Esophagus mucosa (tissue), 1 donor: ENCODE measurements at regions not wholly inside any gene's neighbourhood (a gene's known extent, or its start where the extent isn't known, plus 50 kb on each side); places are given as distances from the start of the nearest gene placed in this dataset.

ENCODE experiments used
- ATAC-seq: fragments of 200-7000 bp; cut with Tn5 transposase; one replicate; pipeline ENCODE4 v1.9.1; 2020
- donor health status: DM: yes; HTN: yes; CAD: no.

DNA sequence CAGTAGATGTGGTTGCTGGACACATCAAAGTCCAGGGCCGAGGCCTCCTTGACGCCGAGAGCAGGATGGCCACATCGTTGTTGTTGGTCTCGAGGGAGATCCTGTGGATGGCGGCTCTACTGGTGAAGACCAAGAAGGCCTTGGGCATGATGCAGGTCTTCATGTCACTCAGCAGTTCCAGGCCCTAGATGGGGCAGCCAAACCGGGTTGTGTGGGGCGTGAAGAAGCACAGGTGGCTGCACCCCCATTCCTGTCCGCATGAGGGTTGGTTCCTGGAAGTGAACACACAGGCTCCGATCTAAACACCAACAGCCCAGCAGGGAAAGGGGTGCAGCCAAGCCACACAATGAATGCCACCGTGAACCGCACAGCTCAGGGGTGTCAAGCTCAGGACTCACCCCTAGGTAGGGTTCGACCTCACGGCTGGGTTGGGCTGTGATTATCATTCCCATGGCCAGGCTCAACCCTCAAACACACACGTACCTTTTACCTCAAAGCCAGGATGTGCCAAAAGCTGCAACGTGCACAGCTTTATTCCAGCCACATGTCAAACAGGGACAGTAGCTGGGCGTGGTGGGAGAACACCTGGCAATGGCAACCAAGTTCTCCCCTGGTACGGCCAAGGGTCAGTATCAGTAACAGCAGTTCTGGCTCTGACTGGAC, 132.3 kb downstream of the CRYBB2 start:
- ATAC-seq: no peak

DNA sequence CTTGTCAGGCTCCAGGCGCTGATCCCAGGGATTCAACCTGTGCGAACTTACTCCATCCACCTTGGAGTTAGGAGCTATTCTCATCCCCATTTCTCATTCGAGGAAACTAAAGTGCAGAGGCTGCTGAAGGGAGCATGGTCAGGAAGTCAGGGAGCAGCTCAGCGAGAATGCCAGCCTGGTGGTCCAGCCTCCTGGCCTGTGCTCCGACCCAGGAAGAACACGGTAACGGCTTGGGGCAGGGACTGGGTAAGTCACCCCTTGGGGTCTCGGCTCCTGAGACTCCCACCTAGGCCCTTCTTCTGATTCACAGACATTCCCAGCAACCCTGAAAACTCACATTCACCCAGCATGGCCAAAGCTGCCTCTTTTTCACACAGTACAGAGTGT, 132.8 kb downstream of the CRYBB2 start:
- no peak for ATAC-seq

DNA sequence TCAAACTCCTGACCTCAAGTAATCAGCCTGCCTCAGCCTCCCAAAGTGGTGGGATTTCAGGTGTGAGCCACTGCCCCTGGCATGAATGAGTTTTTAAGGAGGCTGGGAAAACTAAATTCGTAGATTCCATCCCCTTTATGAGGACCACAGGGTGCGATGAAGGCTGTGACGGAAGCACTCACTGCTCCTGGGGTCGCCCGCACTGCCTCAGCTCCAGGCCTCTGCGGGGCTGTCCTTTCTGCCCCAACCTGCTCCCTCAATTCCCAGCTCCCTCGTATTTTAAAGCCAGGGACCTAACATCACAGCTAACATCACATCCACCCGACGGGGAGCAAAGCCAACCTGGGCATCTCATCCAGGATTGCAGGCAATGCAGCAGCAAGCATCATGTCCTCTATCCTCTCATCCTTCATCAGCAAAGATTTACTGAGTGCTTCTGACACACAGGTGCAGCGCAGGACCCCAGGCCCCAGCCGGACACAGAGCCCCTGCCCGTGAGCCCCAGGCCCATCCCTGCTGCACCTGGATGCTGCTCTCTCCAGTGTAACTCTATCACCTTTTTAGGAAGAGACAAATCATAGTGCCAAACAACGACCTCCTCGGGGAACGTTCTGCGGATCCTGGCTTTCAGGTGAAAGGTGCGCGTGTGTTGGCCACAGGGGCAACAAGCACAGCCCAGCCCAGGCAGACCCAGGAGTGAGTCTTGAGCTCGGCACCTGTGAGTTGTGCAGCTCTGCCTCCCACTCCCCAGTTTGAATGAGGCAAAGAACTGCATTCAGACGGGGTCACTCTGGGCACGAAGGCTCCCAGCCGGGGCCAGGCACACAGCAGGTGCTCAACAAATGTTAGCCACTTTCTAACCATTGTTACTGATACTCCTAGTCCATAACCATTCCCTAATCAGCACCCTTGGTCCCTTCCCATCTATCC, 134.3 kb downstream of the CRYBB2 start:
- ATAC-seq: no peak

DNA sequence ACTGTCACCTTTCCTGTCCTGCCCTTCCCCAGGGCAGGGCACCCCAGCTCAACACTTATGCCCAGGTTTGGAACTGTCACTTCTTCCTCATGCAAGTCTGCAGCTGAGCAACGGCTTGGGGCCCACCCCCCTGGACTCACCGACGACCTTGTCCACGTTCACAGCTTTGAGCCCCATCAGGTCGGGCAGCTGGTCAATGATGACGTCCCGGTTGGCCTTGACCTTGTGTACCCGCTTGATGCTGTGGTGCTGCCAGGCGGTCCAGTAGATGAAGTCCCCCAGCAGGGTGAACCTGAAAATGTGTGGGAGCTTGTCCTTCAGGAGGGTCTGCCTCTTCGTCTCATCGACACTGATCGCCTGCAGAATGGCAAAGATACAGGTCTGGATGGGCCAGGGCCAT, 135.0 kb downstream of the CRYBB2 start:
- no peak for ATAC-seq

DNA sequence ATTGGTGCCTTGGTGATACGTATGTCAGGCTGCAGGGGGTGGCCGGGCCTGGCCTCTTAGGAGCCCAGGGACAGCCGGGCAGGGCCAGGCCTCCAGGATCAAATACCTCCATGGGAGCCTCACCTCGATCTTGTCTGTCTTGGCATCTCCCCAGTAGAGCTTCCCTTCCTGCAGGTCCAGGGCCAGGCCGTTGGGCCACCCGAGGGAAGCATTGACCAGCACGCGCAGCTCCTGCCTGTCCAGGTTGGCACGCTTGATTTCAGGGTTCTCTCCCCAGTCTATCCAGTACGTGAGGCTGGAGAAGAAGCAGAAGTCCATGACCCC, 137.7 kb downstream of the CRYBB2 start:
- ATAC-seq: no peak

DNA sequence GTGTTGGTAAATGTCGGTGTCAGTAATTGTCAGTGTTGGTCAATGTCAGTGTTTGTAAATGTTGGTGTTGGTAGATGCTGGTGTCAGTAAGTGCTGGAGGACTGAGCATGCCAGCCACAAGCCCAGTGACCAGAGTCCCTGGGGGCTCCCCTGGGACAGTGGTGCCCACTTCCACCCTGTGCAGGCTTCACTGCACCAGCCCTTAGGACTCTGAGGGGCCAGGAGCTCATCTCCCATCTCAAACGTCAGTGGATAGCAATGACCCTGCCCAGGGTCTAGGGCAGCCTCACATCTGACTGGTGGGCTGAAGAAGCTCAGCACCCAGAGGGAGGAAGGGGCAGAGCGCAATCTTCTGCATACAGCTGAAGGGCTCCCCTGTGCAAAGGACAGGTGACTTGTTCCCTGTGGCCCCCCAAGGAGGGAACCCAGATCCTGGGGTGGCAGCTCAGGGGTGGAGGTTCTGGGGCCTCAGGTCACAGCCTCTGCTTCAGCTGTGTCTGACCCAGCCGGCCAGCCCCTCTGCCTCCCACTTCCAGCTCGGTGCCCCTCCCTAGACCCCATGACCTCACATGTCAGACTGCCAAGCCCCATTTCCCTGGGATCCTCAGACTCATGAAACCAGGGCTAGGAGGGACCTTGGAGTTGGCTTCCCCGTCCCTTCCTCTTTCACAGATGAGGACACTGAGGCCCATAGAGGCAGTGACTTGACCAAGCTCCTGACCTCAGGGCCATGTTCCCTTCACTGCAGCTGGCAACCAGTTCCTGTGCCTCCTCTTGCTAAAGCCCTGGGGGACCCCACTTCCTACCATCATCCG, 138.4 kb downstream of the CRYBB2 start:
- ATAC-seq: no peak

DNA sequence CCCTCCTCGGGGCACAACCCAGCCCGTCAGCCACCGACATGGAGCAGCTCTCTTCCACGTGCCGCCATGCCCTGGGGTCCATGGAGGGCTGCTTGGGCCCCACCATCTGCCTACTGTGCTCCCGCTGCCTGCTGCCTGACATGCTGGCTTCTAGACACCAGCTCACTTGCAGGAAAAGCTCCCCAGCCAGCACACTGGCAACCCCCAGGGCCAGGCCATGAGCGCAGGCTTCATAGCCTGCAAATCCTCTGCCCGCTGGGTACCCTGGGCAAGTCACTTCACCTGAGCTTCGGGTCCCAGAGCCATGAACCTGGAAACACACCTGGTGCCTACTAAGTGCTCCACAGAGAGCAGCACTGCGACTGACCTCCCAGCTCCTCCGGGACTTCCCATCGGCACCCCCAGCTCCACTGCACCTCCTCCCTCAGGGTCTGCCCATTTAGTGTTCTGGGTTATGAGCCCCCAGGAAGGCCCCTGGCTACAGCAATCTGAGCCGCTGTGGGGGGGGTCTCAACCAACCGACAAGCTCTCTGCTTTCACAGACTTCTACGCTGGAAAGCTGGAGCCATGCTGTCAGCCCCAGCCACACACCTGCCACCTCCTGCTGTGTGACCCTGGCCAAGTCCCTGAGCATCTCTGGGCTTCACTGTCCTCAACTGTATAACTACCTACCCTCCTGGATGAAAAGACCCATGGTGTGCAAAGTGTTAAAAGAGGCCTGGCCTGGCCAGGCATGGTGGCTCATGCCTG, 139.2 kb downstream of the CRYBB2 start:
- ATAC-seq: no peak

DNA sequence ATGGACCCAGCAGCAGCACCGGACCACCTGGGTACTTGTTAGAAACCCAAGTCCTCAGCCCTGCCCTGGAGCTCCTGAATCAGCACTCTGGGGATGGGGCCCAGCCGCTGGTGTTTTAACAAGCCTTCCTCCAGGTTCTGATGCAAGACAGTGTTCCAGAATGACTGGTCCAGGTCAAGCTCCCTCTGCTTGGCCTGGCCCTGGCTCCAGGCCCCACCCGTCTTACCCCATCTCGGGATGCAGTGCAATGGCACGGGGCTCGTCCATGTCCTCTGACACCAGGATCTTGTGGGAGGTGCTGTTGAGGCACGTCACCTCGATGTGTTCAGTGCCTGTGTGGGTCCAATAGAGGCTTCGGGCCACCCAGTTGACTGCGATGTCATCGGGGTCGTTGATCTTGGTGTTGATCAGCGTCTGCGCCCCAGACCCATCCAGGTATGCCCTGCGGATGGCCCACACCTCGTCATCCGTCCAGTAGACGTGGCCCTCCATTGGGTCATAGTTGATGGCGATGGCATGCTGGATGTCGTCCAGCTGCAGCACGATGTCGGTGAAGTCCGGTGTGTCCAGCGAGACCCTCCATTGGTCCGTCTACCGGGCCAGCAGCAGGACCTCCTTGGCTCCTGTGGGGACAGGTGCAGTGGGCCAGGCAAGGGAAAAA, 140.3 kb downstream of the CRYBB2 start:
- ATAC-seq: no peak

DNA sequence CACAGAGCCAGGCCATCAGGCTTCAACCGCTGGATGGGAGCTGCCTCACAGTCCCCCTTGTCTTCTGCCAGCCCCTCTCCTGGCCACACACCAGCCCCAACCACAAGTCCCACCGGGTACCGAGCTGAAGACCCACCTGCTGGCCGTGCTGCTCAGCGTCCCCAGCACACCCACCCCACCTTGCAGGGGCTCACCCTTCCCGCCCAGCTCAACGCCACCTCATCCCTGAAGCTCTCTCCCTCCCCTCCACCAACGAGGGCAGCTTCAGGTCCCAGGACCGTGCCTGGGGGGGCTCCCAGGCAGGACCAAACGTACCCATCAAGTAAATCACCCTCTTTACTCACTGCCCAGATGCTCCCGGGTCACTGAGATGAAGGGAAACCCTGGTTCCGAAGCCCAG, 141.0 kb downstream of the CRYBB2 start:
- no peak for ATAC-seq

DNA sequence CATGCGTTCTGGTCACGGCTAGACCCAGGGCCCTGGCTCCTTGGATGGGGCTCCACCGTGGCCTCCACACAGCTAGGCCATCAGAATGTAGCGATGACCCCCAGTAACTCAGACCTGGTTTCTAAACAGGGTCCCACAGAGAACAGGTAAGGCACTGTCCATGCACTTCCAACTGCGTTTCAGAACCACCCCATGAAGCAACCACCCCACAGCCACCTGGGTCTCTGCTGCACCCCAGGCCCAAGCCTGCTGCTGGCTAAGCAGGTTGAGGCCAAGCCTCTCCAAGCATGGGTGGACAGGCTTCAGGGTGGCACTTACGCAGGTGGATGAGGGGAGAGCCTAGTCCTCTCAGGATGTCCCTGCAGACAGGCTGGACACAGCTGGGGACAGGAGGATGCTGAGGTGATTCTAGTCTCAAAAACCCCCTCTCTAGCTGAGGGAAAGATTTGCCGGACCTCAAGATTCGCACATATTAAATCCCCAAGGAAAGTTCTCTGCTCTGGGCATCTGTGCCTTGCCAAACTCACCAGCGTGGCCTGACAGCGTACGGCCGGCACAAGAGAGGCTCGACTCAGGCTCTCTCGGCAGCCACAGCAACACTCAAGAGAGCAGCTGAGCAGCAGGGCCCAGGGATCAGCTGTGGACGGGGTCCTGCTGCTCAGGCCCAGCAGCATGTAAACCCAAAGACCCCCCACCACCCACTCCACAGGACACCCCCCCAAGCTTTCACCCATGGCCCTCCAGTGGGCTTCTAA, 141.6 kb downstream of the CRYBB2 start:
- no peak for ATAC-seq

DNA sequence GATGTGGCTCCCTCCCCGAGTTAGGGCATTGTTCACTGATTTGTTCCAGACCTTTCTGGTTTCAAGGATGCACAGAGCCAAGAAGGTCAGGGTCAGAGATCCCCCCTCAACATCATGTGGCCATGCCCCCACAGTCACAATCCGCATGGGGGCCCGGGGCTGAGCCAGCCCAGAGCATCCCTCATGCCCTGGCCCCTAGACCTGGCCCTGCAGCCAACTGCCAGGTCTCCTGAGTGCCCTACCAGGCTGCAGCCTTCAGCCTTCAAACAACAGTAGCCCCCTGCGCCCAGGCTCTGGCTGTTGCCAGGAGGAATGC, 142.4 kb downstream of the CRYBB2 start:
- no peak for ATAC-seq

DNA sequence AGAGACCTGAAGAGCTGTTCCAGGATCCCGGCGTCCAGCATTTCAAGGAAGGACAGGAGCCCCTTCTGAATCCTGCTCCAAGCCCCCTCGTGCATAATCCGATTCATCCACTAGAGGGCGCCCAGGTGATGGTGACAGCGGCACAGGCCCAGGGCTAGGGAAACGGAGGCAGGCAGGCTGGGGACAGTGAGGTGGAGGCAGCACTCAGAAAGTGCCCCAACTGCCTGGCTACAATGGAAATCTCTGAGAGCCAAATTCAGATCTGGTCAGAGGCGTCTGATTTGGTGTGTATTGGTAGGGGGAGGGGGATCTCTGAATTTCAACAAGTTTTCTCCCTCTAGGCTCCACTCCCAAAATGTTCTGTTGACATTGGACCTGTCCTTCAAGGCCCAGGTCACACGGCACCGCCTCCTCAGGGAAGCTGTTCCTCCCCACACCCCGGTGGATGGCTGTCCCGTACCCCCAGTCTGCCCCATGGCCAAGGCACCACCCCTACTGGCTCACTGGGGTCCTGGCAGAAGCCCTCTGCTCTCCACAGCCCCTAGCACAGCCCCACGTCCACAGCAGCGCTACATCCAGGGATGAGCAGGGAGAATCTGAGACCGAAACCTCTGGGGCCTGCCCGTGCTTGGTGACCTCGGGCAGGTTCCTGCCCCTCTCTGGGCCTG, 142.9 kb downstream of the CRYBB2 start:
- ATAC-seq: peak; percentile 49

DNA sequence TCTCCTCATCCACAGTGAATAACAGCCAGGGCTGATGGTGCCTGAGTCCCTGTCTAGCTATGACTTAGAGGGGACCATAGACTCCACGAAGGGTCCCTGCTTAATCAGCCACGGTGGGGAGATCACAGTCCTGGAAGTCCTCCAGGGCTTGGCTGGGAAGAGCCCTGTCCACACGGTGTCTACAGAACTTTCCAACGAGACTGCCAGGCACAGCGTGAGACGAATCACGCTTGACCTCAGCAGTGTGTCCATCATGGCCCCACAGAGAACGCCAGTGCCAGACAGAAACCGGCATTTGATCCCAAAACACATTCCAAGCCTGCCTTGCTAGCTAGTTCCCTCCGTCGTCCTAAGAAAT, 143.4 kb downstream of the CRYBB2 start:
- no peak for ATAC-seq

DNA sequence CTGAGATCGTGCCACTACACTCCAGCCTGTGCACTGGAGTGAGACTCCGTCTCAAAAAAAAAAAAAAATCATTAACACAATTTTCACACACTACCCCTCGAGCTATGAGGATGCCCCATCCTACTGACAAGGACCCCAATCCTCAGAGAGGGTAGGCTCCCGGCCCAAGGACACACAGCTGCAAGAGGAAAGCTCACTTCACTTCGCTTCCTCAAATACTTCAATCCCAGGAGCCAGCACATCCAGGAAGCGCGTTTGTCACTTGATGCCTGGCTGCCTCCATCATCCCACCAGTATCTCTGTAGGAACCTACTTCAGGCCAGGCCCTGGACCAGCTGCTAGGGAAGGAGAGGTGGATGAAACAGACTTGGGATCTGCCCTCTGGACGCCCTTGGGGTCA, 144.0 kb downstream of the CRYBB2 start:
- no peak for ATAC-seq

DNA sequence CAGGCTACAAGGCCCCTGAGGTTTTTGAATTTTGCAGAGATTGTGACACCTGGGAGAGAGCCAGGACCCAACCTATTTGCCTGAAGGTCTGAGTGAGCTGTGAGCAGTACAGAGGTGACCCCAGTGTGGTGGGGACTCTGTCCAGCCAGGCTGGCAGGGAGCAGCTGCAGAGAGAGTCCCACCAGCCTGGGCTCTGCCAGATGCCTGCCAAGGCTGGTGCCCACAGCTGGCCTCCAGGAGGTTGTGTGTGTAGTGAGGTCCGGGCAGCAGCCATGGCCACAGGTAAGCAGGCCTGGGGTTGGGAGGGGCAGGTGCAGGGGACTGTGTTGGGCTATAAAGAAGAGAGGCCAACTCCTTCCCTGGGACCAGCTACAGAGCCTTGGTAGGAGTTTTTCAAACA, 144.8 kb downstream of the CRYBB2 start:
- ATAC-seq: no peak

DNA sequence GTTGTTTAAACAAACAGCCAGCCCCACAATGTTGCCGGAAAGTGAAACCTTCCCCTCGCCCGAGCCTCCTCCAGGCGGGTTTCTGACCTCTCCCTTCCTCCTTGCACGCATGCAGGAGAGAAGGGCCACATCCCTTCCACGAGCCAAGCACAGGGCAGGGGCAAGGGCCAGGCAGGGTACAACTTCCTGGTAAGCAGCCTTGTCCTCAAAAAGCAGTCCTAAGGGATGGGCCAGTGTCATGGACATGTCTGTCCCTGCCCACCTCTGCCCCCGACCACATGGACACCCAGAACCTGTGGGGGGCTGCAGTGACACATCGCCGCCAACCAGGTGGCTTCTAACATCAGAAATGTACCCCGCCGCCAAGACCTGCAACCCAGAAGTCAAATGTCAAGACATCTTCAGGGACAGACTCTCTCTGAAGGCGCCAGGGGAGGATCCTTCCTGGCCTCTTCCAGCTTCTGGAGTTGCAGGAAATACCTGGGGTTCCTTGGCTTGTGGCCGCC, 145.3 kb downstream of the CRYBB2 start:
- no peak for ATAC-seq

DNA sequence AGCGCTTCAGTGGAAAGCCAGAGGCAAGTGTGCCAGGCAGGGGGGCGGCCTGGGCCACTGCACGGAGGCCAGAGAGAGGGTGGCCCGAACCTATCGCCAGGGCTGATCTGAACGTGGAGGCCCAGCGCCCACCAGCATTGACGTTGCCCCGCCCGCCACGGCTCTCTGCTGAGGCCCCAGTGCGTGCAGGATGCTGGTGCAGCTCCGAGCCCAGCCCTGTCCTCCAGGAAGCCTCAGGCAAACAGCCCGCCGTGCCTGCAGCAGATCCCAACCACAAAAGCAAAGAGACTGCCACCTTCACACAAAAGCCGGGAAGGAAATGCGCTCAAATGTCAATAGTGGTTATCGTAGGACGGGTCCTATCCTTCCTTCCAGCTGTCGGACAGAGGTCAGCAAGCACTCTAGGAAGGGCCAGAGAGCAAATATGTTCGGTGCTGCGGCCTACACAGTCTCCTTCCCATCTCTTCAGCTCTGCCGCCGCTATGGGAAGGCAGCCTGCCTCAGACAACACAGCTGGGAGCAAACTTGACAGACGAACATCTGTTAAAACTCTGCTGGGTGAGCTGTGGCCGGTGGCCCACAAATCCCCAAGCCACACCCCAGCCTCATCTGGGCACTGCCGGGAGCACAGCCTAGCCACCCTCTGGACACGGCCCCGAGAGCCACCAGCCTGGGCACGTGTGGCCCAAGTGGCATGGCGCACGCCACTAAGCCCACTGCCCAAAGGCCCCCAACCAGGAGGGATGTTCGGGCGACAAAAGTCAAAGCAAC, 146.2 kb downstream of the CRYBB2 start:
- no peak for ATAC-seq

DNA sequence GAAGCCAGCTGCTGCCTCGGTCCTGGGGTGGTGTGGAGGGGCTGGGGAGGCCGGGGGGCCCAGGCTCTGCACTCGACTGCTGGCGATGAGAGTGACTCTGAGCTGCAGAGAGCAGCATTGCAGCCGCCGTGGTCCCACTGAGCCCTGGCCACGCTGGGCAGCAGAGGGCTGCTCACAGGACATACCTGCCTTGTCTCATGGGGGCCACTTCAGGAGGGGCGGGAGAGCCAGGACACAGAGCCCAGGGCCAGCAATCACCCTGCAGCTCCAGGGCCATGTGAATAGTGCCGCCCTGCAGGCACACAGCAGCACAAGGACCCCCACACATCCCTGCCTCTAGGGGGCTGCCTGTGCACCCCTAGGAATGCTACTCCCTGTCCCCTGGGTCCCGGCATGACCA, 147.0 kb downstream of the CRYBB2 start:
- ATAC-seq: no peak

DNA sequence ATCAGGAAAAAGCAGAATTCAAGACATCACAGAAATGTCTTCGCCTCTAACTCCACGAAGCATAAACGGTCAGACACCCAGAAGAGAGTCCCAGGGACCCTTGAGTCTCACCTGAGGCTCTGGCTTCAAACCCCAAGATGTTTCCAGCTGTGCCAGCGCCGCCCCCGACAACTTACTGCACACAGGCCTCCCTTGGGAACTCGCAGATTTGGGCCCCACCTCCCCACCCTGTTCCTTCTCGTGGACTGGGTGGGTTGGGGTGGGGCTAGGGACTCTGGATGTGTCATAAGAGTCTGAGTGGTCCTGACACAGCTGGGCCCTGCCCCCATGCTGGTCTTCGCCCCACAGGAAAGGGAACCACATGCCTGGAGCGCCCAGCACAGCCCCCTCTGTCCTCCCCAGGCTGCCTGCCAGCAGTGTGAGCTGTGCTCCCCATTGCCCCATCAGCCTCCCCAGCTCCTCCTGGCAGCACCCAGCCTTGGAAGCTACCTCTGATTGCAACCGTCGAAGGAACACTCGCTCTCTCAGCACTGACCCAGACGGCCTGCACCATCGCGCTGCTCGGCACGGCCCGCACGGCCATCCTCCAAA, 147.5 kb downstream of the CRYBB2 start:
- ATAC-seq: no peak

DNA sequence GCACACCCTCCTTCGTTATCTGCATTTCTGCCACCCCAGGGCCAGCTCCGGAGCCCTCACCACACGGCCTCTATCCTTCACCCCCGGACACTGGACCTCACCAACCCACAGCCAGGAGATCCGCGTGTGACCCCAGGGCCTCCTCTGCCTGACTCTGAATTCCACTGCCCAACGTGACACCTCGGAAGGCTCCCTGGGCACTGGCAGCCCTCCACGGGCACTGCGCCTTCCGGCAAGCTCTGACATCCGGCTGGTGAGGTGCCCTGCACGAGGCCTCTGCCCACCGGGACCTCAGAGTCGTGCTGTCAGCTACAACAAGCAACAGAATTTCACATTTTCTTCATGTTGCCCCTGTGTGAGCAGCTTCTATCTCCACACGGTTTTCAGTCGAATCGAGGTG, 148.3 kb downstream of the CRYBB2 start:
- ATAC-seq: no peak
